HCT116 (cell line): ENCODE measurements at regions not wholly inside any gene's neighbourhood (a gene's known extent, or its start where the extent isn't known, plus 50 kb on each side); places are given as distances from the start of the nearest gene placed in this dataset.

ENCODE experiments used
- ATAC-seq: fragments of 200-7000 bp; cut with Tn5 transposase; 2 replicates; pipeline ENCODE4 v1.9.1; 2020; ENCODE audit warnings: mild to moderate bottlenecking, moderate library complexity
- BruUV-seq: library from RNA; stranded (reverse); fragments of 400-500 nt; replicated peaks from 2 replicates; lab custom pipeline; 2021; lab: Mats Ljungman, UMichigan
- CTCF ChIA-PET: fragments of 300-600 bp; sonication (Branson Sonifier 250); formaldehyde crosslinking; loops from one replicate; lab custom pipeline; 2021; ENCODE audit warnings: antibody characterized with exemption; lab: Charles Lee
- POLR2A ChIA-PET: fragments of 300-600, 350-600 bp; sonication (Branson Sonifier 250); formaldehyde crosslinking; loops from one replicate; lab custom pipeline; 2021; ENCODE audit warnings: antibody characterized with exemption; lab: Charles Lee
- RAD21 ChIA-PET, 2 experiments: fragments of 300-600 bp; sonication (Branson Sonifier 250); formaldehyde crosslinking; loops; one replicate each; lab custom pipeline; 2023; ENCODE audit warnings: low total read pairs in 2 of 2; ENCODE audit not compliant: uncharacterized antibody in 2 of 2, unreplicated experiment in 2 of 2, low non-redundant PET in 1 of 2; lab: Charles Lee
- DNase-seq: peaks from one replicate; pipeline ENCODE4 v3.0.0-alpha.2; 2010; ENCODE audit warnings: low read depth, low spot score
- H2AFZ ChIP-seq: fragments of 200-600 bp; shearing (Covaris generic), sonication (generic); 2 replicates; pipeline ENCODE4 v1.6.1; 2017; ENCODE audit warnings: low read depth, mixed run types, mixed read lengths, antibody characterized with exemption, low read length; ENCODE audit not compliant: poor library complexity, severe bottlenecking
- H3K27ac ChIP-seq: 2 replicates; pipeline ENCODE4 v1.5.1; 2012; ENCODE audit warnings: low read depth, low read length
- H3K27me3 ChIP-seq: fragments of 200-600 bp; sonication (generic); 2 replicates; pipeline ENCODE4 v1.6.1; 2016; ENCODE audit warnings: mixed run types, low read length, mixed read lengths; ENCODE audit not compliant: insufficient read depth
- H3K36me3 ChIP-seq, 2 experiments: fragments of 200-500 bp in 1 of 2; fragments of 200-600 bp in 1 of 2; sonication (Bioruptor generic) in 1 of 2; sonication (generic) in 1 of 2; 2 replicates each; pipeline versions ENCODE4 v1.5.1 to v1.6.1; 2014 to 2016; ENCODE audit warnings: low read length in 2 of 2, inconsistent platforms in 1 of 2, mixed read lengths in 1 of 2, mixed run types in 1 of 2; ENCODE audit not compliant: insufficient read depth in 2 of 2, control insufficient read depth in 1 of 2
- H3K4me1 ChIP-seq, 2 experiments: fragments of 200-600 bp in 1 of 2; sonication (generic) in 1 of 2; 2 replicates each; pipeline versions ENCODE4 v1.5.1 to v1.6.1; 2012 to 2017; ENCODE audit warnings: low read length in 2 of 2, inconsistent platforms in 1 of 2, mild to moderate bottlenecking in 1 of 2, mixed read lengths in 1 of 2, mixed run types in 1 of 2, moderate library complexity in 1 of 2; ENCODE audit not compliant: insufficient read depth in 2 of 2, control insufficient read depth in 1 of 2
- H3K4me2 ChIP-seq: fragments of 200-600 bp; sonication (generic); 2 replicates; pipeline ENCODE4 v1.6.1; 2017; ENCODE audit warnings: mixed run types, low read length, mixed read lengths
- H3K4me3 ChIP-seq, 2 experiments: fragments of 200-600 bp in 1 of 2; sonication (generic) in 1 of 2; replicated peaks in 1 of 2; 2 replicates each; pipeline ENCODE4 v1.5.1; 2011 to 2016; ENCODE audit warnings: low read length in 2 of 2, control low read depth in 1 of 2, low read depth in 1 of 2, mild to moderate bottlenecking in 1 of 2, mixed read lengths in 1 of 2, mixed run types in 1 of 2
- H3K79me2 ChIP-seq: fragments of 200-600 bp; sonication (generic); 2 replicates; pipeline ENCODE4 v1.6.1; 2017; ENCODE audit warnings: mild to moderate bottlenecking, mixed run types, low read length, moderate library complexity, mixed read lengths; ENCODE audit not compliant: insufficient read depth
- H3K9ac ChIP-seq: fragments of 200-600 bp; sonication (generic); 2 replicates; pipeline ENCODE4 v1.6.1; 2016; ENCODE audit warnings: low read length, mixed read lengths
- H3K9me2 ChIP-seq: fragments of 200-600 bp; sonication (generic), shearing (Covaris generic); 2 replicates; pipeline ENCODE4 v1.6.1; 2017; ENCODE audit warnings: mixed run types, mild to moderate bottlenecking, moderate library complexity; ENCODE audit not compliant: insufficient read depth
- H3K9me3 ChIP-seq, 2 experiments: fragments of 200-500 bp in 1 of 2; fragments of 200-600 bp in 1 of 2; sonication (Bioruptor generic) in 1 of 2; sonication (generic) in 1 of 2; 2 replicates each; pipeline ENCODE4 v1.6.1; 2014 to 2017; ENCODE audit warnings: low read length in 2 of 2, mixed read lengths in 2 of 2, inconsistent platforms in 1 of 2, low read depth in 1 of 2, mild to moderate bottlenecking in 1 of 2, mixed run types in 1 of 2, moderate library complexity in 1 of 2; ENCODE audit not compliant: control insufficient read depth in 1 of 2, insufficient read depth in 1 of 2
- H4K20me1 ChIP-seq: fragments of 200-600 bp; sonication (generic), shearing (Covaris generic); 2 replicates; pipeline ENCODE4 v1.6.1; 2017; ENCODE audit warnings: mixed run types, mild to moderate bottlenecking, moderate library complexity; ENCODE audit not compliant: insufficient read depth
- CEBPB ChIP-seq: IDR thresholded peaks from 2 replicates; pipeline ENCODE4 v1.6.1; 2012; ENCODE audit warnings: low read depth
- SIN3A ChIP-seq: IDR thresholded peaks from 2 replicates; pipeline ENCODE4 v1.6.1; 2012; ENCODE audit warnings: low read depth
- SRF ChIP-seq: IDR thresholded peaks from 2 replicates; pipeline ENCODE4 v1.6.1; 2012; ENCODE audit warnings: low read depth
- intact Hi-C: fragments of 100-400 bp; cut with micrococcal nuclease; formaldehyde crosslinking; loops from 2 replicates; pipeline ENCODE4 v1.10.0; 2022

- no peak overlapping the region for H3K4me3 ChIP-seq
- no peak for DNase-seq
- no peaks in the 10 kb centered on the region for H3K27me3 ChIP-seq
- no TSS peak for BruUV-seq
- H4K20me1 ChIP-seq = no peaks in the 10 kb centered on the region
- CTCF ChIA-PET = no interaction called here
- H3K9ac ChIP-seq = no peak overlapping the region
- no peak overlapping the region for H3K4me2 ChIP-seq
- TF ChIP-seq SRF = no peak
- no peak for ATAC-seq
- no peaks in the 10 kb centered on the region for H3K79me2 ChIP-seq
- no peak overlapping the region for H2AFZ ChIP-seq
- POLR2A ChIA-PET = no interaction called here
- intact Hi-C loops = no loop called here
- H3K27ac ChIP-seq = no peak overlapping the region
- no peaks in the 10 kb centered on the region for H3K36me3 ChIP-seq
- H3K9me2 ChIP-seq = no peaks in the 10 kb centered on the region
- RAD21 ChIA-PET = no interaction called here
- no peaks in the 10 kb centered on the region for H3K4me1 ChIP-seq
- no peaks in the 10 kb centered on the region for H3K9me3 ChIP-seq
These were observed 152.6 kb downstream of the COL6A3 start for GRCh38 chr2:237261327-237261726.

DNA sequence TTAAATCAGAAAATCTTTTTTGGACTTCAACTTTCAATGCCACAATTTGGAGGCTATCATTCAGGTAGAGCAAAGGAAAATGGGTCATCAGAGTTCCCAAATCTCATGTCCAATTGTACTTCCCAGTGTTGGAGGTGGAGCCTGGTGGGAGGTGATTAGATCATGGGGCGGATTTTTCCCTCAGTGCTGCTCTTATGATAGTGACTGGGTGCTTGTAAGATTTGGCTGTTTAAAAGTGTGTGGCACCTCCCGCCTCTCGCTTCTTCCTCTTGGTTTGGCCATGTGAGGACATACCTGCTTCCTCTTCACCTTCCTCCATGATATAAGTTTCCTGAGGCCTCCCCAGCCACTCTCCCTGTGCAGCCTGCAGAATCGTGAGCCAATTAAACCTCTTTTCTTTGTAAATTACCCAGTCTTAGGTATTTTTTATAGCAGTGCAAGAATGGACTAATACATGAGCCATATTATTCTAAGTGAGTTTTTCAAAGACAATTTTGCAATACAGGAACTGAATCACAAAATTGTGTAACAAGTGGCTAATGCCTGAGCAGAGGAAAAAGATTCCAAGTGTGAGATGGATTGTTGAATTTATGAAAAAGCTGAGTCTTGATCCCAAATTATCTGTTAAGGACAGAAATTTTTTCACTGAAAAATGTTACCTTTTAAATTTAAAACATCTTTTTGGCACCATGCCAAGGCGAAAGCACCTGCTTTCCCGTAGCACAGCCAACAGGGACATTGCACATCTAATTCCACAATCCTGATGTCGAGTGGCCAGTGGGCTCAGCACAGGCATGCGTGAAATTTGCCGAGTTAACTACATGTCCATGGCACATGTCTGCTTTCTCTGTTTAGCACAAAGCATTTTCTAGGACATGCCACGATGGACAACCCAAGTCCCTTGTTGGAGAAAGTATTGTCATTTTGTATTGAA, 150.9 kb downstream of the COL6A3 start:
- no peaks in the 10 kb centered on the region for H3K9me2 ChIP-seq
- intact Hi-C loops = no loop called here
- H3K36me3 ChIP-seq = no peaks in the 10 kb centered on the region
- H3K4me1 ChIP-seq = no peaks in the 10 kb centered on the region
- H3K4me2 ChIP-seq = no peak overlapping the region
- H2AFZ ChIP-seq = no peak overlapping the region
- POLR2A ChIA-PET = no interaction called here
- BruUV-seq = no TSS peak
- H3K27ac ChIP-seq = no peak overlapping the region
- H3K9ac ChIP-seq = no peak overlapping the region
- H3K4me3 ChIP-seq = no peak overlapping the region
- CTCF ChIA-PET = no interaction called here
- DNase-seq = no peak
- no peak for ATAC-seq
- no peaks in the 10 kb centered on the region for H3K9me3 ChIP-seq
- H3K79me2 ChIP-seq = no peaks in the 10 kb centered on the region
- no peaks in the 10 kb centered on the region for H4K20me1 ChIP-seq
- TF ChIP-seq SIN3A (no peak), CEBPB (peak; percentile 63)
- no peaks in the 10 kb centered on the region for H3K27me3 ChIP-seq
- RAD21 ChIA-PET = no interaction called here
